ENCODE measurements at regions not wholly inside any gene's neighbourhood (a gene's known extent, or its start where the extent isn't known, plus 50 kb on each side); places are given as distances from the start of the nearest gene placed in this dataset.

- Histone ChIP-seq H3K9ac (ENCODE audit: low read depth, low read length) (no peak overlapping the region), H3K27me3 (ENCODE audit: control insufficient read depth, insufficient read depth, low read length) (no peaks in the 10 kb centered on the region), H3K36me3 (ENCODE audit: control insufficient read depth, insufficient read depth, low read length) (no peaks in the 10 kb centered on the region), H3K9me3 (ENCODE audit: control insufficient read depth, insufficient read depth, low read length) (no peaks in the 10 kb centered on the region), H3K27ac (ENCODE audit: low read depth, low read length) (no peak overlapping the region), H3K4me1 (ENCODE audit: control insufficient read depth, insufficient read depth, low read length) (0 out of 2 replicates have a peak, but pooled peaks cover 3% of the 10 kb centered on the region), H3K4me3 (ENCODE audit: low read depth, low read length) (no peak overlapping the region)
Observed at GRCh38 chr9:20002011-20002410, 213.2 kb upstream of the SLC24A2 start.

DNA sequence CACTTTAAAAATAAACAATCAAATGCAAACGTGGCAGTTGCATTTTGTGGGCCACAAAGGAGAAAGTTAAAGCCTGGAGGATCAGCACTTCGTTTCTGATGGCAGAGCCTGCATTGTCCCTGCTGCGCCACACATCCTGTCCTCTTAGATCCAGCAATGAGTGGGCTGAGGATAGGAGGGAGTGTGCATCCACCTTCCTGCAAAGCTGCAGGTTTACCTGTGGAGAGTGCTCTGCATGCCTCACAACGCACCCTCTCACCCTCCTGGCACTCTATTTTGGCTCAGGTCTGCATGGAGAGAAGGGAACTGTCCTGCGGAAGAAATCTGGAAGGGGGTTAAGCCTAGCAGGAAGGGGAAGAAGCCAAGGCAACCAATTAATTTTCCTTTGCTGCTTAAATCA, 212.2 kb upstream of the SLC24A2 start:
- Histone ChIP-seq H3K4me1 (ENCODE audit: control insufficient read depth, insufficient read depth, low read length) (0 out of 2 replicates have a peak, but pooled peaks cover 3% of the 10 kb centered on the region), H3K36me3 (ENCODE audit: control insufficient read depth, insufficient read depth, low read length) (no peaks in the 10 kb centered on the region), H3K27ac (ENCODE audit: low read depth, low read length) (no peak overlapping the region), H3K27me3 (ENCODE audit: control insufficient read depth, insufficient read depth, low read length) (no peaks in the 10 kb centered on the region), H3K9me3 (ENCODE audit: control insufficient read depth, insufficient read depth, low read length) (no peaks in the 10 kb centered on the region), H3K9ac (ENCODE audit: low read depth, low read length) (no peak overlapping the region), H3K4me3 (ENCODE audit: low read depth, low read length) (no peak overlapping the region)

DNA sequence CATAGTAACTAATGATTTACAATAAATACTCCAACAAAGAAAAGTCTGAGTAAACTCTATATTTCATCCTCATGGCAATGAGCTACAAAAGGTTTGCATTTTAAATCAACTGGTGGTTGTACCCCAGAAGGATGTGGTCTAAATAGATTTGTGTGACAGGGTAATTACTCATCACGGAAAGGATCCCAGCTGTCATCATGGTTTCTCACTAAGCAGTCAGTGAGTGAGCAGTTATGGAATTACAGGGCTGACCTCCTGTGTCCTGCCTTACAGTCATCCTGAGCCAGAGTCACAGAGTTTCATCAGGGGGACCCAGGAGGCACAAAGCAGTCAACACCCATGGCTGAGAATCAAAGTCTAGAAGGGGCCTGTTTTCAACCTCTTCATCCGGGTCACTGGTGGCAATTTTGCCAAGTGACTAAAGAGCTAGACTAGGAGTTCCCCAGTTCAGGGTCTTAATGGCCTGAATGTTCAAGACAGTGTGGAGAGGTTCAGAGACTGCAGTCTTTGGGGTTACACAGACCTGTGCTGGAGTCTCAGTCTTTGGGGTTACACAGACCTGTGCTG, 210.7 kb upstream of the SLC24A2 start:
- Histone ChIP-seq H3K36me3 (ENCODE audit: control insufficient read depth, insufficient read depth, low read length) (no peaks in the 10 kb centered on the region), H3K4me3 (ENCODE audit: low read depth, low read length) (no peak overlapping the region), H3K9ac (ENCODE audit: low read depth, low read length) (no peak overlapping the region), H3K27ac (ENCODE audit: low read depth, low read length) (no peak overlapping the region), H3K9me3 (ENCODE audit: control insufficient read depth, insufficient read depth, low read length) (no peaks in the 10 kb centered on the region), H3K27me3 (ENCODE audit: control insufficient read depth, insufficient read depth, low read length) (no peaks in the 10 kb centered on the region), H3K4me1 (ENCODE audit: control insufficient read depth, insufficient read depth, low read length) (0 out of 2 replicates have a peak, but pooled peaks cover 3% of the 10 kb centered on the region)

- Histone ChIP-seq H3K9ac (ENCODE audit: low read depth, low read length) (no peak overlapping the region), H3K4me1 (ENCODE audit: control insufficient read depth, insufficient read depth, low read length) (0 out of 2 replicates have a peak, but pooled peaks cover 3% of the 10 kb centered on the region), H3K27me3 (ENCODE audit: control insufficient read depth, insufficient read depth, low read length) (no peaks in the 10 kb centered on the region), H3K36me3 (ENCODE audit: control insufficient read depth, insufficient read depth, low read length) (no peaks in the 10 kb centered on the region), H3K27ac (ENCODE audit: low read depth, low read length) (no peak overlapping the region), H3K9me3 (ENCODE audit: control insufficient read depth, insufficient read depth, low read length) (no peaks in the 10 kb centered on the region), H3K4me3 (ENCODE audit: low read depth, low read length) (no peak overlapping the region)
Observed at GRCh38 chr9:19998823-19999455, 210.1 kb upstream of the SLC24A2 start.

- H3K27me3 ChIP-seq (ENCODE audit: control insufficient read depth, insufficient read depth, low read length) = no peaks in the 10 kb centered on the region
- H3K27ac ChIP-seq (ENCODE audit: low read depth, low read length) = no peak overlapping the region
Observed at GRCh38 chr9:19998153-19998552, 209.3 kb upstream of the SLC24A2 start.

DNA sequence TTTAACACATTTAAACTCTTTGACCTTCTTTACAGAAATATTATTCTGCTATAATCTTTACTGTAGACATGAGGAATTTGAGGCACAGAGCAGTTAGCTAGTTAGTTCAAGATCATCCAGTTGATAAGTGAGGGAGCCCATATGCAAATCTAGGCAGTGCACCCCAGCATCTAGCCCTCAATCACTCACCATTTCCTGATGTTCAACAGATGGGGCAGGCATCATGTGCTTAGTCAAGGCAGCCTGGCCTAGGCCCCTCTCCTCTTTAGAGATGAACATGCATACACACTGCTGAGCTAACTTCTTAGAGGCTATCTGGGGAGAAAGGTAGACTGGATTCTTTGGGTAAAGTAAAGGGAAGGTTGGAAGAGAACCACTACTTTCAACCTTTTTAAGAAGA, 206.8 kb upstream of the SLC24A2 start:
- no peaks in the 10 kb centered on the region for H3K4me1 ChIP-seq (ENCODE audit: control insufficient read depth, insufficient read depth, low read length)
- no peaks in the 10 kb centered on the region for H3K36me3 ChIP-seq (ENCODE audit: control insufficient read depth, insufficient read depth, low read length)
- H3K9me3 ChIP-seq (ENCODE audit: control insufficient read depth, insufficient read depth, low read length) = no peaks in the 10 kb centered on the region
- H3K27me3 ChIP-seq (ENCODE audit: control insufficient read depth, insufficient read depth, low read length) = no peaks in the 10 kb centered on the region
- H3K4me3 ChIP-seq (ENCODE audit: low read depth, low read length) = no peak overlapping the region
- H3K9ac ChIP-seq (ENCODE audit: low read depth, low read length) = no peak overlapping the region
- H3K27ac ChIP-seq (ENCODE audit: low read depth, low read length) = no peak overlapping the region

More at GRCh38 chr9:19998153-19998552, 209.3 kb upstream of the SLC24A2 start:
- no peaks in the 10 kb centered on the region for H3K9me3 ChIP-seq (ENCODE audit: control insufficient read depth, insufficient read depth, low read length)
- H3K9ac ChIP-seq (ENCODE audit: low read depth, low read length) = no peak overlapping the region
- no peaks in the 10 kb centered on the region for H3K36me3 ChIP-seq (ENCODE audit: control insufficient read depth, insufficient read depth, low read length)
- 0 out of 2 replicates have a peak, but pooled peaks cover 3% of the 10 kb centered on the region for H3K4me1 ChIP-seq (ENCODE audit: control insufficient read depth, insufficient read depth, low read length)
- H3K4me3 ChIP-seq (ENCODE audit: low read depth, low read length) = no peak overlapping the region

DNA sequence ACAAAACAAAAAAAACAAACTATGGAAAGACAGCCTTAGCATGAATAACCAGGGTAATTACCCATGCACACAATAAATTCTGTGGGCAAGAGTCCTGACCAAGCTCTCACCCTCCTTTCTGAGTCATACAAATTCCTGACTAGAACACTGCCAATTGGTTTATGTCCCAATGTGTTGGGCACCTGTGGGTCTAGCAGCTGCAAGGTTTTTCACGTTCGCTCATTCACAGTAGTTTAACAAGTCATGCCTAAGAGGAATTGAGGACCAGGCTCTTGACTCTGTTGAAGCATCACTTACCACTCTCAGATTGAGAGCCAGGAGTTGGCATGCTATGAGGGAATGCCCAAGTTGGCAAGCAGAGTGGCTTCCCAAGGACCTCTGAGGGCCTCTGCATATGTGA, 205.5 kb upstream of the SLC24A2 start:
- no peaks in the 10 kb centered on the region for H3K9me3 ChIP-seq (ENCODE audit: control insufficient read depth, insufficient read depth, low read length)
- no peaks in the 10 kb centered on the region for H3K36me3 ChIP-seq (ENCODE audit: control insufficient read depth, insufficient read depth, low read length)
- H3K9ac ChIP-seq (ENCODE audit: low read depth, low read length) = no peak overlapping the region
- H3K27ac ChIP-seq (ENCODE audit: low read depth, low read length) = no peak overlapping the region
- no peaks in the 10 kb centered on the region for H3K27me3 ChIP-seq (ENCODE audit: control insufficient read depth, insufficient read depth, low read length)
- H3K4me1 ChIP-seq (ENCODE audit: control insufficient read depth, insufficient read depth, low read length) = no peaks in the 10 kb centered on the region
- H3K4me3 ChIP-seq (ENCODE audit: low read depth, low read length) = no peak overlapping the region

DNA sequence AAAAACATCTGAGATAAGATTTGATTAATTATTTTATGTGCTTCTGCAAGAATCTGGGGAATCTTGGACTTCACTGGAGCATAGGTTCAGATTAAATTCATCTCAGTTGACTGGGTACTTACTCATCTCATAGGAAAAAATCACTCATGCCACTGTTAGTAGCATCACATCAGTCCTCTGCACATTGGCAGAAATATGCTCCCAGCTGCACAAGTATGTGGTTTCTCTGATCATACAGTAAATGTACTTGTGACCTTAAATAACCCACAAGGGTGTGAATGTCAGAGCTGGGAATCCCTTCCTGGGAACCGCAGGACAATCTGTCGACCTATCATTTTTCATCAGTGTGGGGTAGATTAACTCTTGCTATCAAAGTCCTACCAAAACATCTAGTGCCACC, 203.7 kb upstream of the SLC24A2 start:
- Histone ChIP-seq H3K27ac (ENCODE audit: low read depth, low read length) (no peak overlapping the region), H3K36me3 (ENCODE audit: control insufficient read depth, insufficient read depth, low read length) (no peaks in the 10 kb centered on the region), H3K4me3 (ENCODE audit: low read depth, low read length) (no peak overlapping the region), H3K9me3 (ENCODE audit: control insufficient read depth, insufficient read depth, low read length) (no peaks in the 10 kb centered on the region), H3K9ac (ENCODE audit: low read depth, low read length) (no peak overlapping the region), H3K4me1 (ENCODE audit: control insufficient read depth, insufficient read depth, low read length) (no peaks in the 10 kb centered on the region), H3K27me3 (ENCODE audit: control insufficient read depth, insufficient read depth, low read length) (no peaks in the 10 kb centered on the region)

GRCh38 chr9:19989213-19989612, 200.4 kb upstream of the SLC24A2 start:
- no peak overlapping the region for H3K4me3 ChIP-seq (ENCODE audit: low read depth, low read length)
- no peak overlapping the region for H3K9ac ChIP-seq (ENCODE audit: low read depth, low read length)
- no peaks in the 10 kb centered on the region for H3K36me3 ChIP-seq (ENCODE audit: control insufficient read depth, insufficient read depth, low read length)
- H3K9me3 ChIP-seq (ENCODE audit: control insufficient read depth, insufficient read depth, low read length) = no peaks in the 10 kb centered on the region
- H3K27ac ChIP-seq (ENCODE audit: low read depth, low read length) = no peak overlapping the region
- no peaks in the 10 kb centered on the region for H3K27me3 ChIP-seq (ENCODE audit: control insufficient read depth, insufficient read depth, low read length)
- H3K4me1 ChIP-seq (ENCODE audit: control insufficient read depth, insufficient read depth, low read length) = no peaks in the 10 kb centered on the region

GRCh38 chr9:19988281-19988680, 199.4 kb upstream of the SLC24A2 start:
- Histone ChIP-seq H3K27me3 (ENCODE audit: control insufficient read depth, insufficient read depth, low read length) (no peaks in the 10 kb centered on the region), H3K27ac (ENCODE audit: low read depth, low read length) (no peak overlapping the region), H3K4me1 (ENCODE audit: control insufficient read depth, insufficient read depth, low read length) (no peaks in the 10 kb centered on the region), H3K4me3 (ENCODE audit: low read depth, low read length) (no peak overlapping the region), H3K9me3 (ENCODE audit: control insufficient read depth, insufficient read depth, low read length) (no peaks in the 10 kb centered on the region), H3K36me3 (ENCODE audit: control insufficient read depth, insufficient read depth, low read length) (no peaks in the 10 kb centered on the region), H3K9ac (ENCODE audit: low read depth, low read length) (no peak overlapping the region)

DNA sequence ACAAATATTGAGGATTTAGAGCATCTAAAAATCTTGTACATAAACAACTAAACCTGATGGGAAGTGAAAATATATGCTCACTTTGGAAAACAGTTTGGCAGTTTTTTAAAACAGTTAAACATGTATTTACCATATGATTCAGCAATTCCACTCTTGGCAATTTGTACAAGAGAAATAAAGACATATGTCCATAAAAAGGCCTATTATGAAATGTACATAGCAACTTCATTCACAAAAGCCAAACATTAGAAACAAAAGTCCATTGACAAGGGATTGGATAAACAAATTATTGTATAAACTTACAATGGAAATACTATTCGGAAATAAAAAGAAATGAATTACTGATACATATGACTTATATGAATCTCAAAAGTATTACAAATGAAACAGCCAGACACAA, 196.2 kb upstream of the SLC24A2 start:
- H3K36me3 ChIP-seq (ENCODE audit: control insufficient read depth, insufficient read depth, low read length) = no peaks in the 10 kb centered on the region
- no peaks in the 10 kb centered on the region for H3K9me3 ChIP-seq (ENCODE audit: control insufficient read depth, insufficient read depth, low read length)
- H3K27me3 ChIP-seq (ENCODE audit: control insufficient read depth, insufficient read depth, low read length) = no peaks in the 10 kb centered on the region
- no peak overlapping the region for H3K9ac ChIP-seq (ENCODE audit: low read depth, low read length)
- H3K4me1 ChIP-seq (ENCODE audit: control insufficient read depth, insufficient read depth, low read length) = no peaks in the 10 kb centered on the region
- H3K4me3 ChIP-seq (ENCODE audit: low read depth, low read length) = no peak overlapping the region
- no peak overlapping the region for H3K27ac ChIP-seq (ENCODE audit: low read depth, low read length)
